HG02840 (cell line): ENCODE measurements at regions not wholly inside any gene's neighbourhood (a gene's known extent, or its start where the extent isn't known, plus 50 kb on each side); places are given as distances from the start of the nearest gene placed in this dataset.
"Not testable (repeated sequence)": the region's sequence is repeated elsewhere in the genome, so short reads cannot be mapped to it uniquely, and the experiment has no call there.

Source experiments
- ATAC-seq: cut with Tn5 transposase; IDR thresholded peaks from one replicate; pipeline ENCODE4 v1.9.1; 2021; ENCODE audit warnings: mild to moderate bottlenecking, moderate library complexity, moderate number of reproducible peaks; ENCODE audit not compliant: unreplicated experiment, low FRiP score

- ATAC-seq, result no peak
Observed at GRCh38 chr2:142718576-142719155, 158.8 kb upstream of the KYNU start.

GRCh38 chr2:142716463-142717242 is 160.8 kb upstream of the KYNU start:
- no peak for ATAC-seq

- ATAC-seq, result no peak
Observed at GRCh38 chr2:142714600-142714999, 162.9 kb upstream of the KYNU start.

- no peak for ATAC-seq
Observed at GRCh38 chr2:142710336-142710735, 167.1 kb upstream of the KYNU start.

- ATAC-seq, result no peak
Observed at GRCh38 chr2:142707318-142707717, 170.1 kb upstream of the KYNU start.

GRCh38 chr2:142702397-142702796 is 175.1 kb upstream of the KYNU start:
- not testable (repeated sequence) for ATAC-seq

GRCh38 chr2:142695350-142696257 is 181.9 kb upstream of the KYNU start:
- ATAC-seq, result not testable (repeated sequence)

GRCh38 chr2:142694282-142694681 is 183.2 kb upstream of the KYNU start:
- no peak for ATAC-seq

- ATAC-seq, result no peak
Observed at GRCh38 chr2:142693171-142693950, 184.1 kb upstream of the KYNU start.

- no peak for ATAC-seq
Observed at GRCh38 chr2:142688856-142689605, 188.4 kb upstream of the KYNU start.

GRCh38 chr2:142687509-142687908 is 190.0 kb upstream of the KYNU start:
- ATAC-seq, result no peak

- ATAC-seq, result no peak
Observed at GRCh38 chr2:142687075-142687474, 190.4 kb upstream of the KYNU start.

- ATAC-seq, result no peak
Observed at GRCh38 chr2:142684667-142685066, 192.8 kb upstream of the KYNU start.

- no peak for ATAC-seq
Observed at GRCh38 chr2:142682528-142682927, 194.9 kb upstream of the KYNU start.

- no peak for ATAC-seq
Observed at GRCh38 chr2:142681952-142682351, 195.5 kb upstream of the KYNU start.

- ATAC-seq, result no peak
Observed at GRCh38 chr2:142678164-142678563, 199.3 kb upstream of the KYNU start.

GRCh38 chr2:142675398-142675797 is 202.1 kb upstream of the KYNU start:
- ATAC-seq, result no peak

- ATAC-seq, result no peak
Observed at GRCh38 chr2:142673836-142674235, 203.6 kb upstream of the KYNU start.

- ATAC-seq, result no peak
Observed at GRCh38 chr2:142672698-142673097, 204.8 kb upstream of the KYNU start.

GRCh38 chr2:142670362-142670761 is 207.1 kb upstream of the KYNU start:
- no peak for ATAC-seq
